HCT116 (cell line): ENCODE measurements at regions not wholly inside any gene's neighbourhood (a gene's known extent, or its start where the extent isn't known, plus 50 kb on each side); places are given as distances from the start of the nearest gene placed in this dataset.

Experiments used
- EZH2 ChIP-seq: fragments of 200-600 bp; sonication (generic); IDR thresholded peaks from 2 replicates; pipeline ENCODE4 v1.6.1; 2017; ENCODE audit warnings: antibody characterized with exemption, mixed run types
- FOSL1 ChIP-seq: IDR thresholded peaks from 2 replicates; pipeline ENCODE4 v1.6.1; 2012; ENCODE audit warnings: low read depth
- SIN3A ChIP-seq: IDR thresholded peaks from 2 replicates; pipeline ENCODE4 v1.6.1; 2012; ENCODE audit warnings: low read depth
- TF ChIP-seq, protein P1 (sequence below): IDR thresholded peaks from 2 replicates; pipeline ENCODE4 v1.6.1; 2012
- TF ChIP-seq, protein P2 (sequence below), 3 experiments: fragments of 200-600 bp in 1 of 3; sonication (generic) in 1 of 3; IDR thresholded peaks in 2 of 3; conservative IDR thresholded peaks in 1 of 3; 2 replicates each; pipeline ENCODE4 v1.5.1; 2012 to 2017; ENCODE audit warnings: low read depth in 2 of 3, low read length in 2 of 3, antibody characterized with exemption in 1 of 3, borderline replicate concordance in 1 of 3, control low read depth in 1 of 3, mild to moderate bottlenecking in 1 of 3, mixed read lengths in 1 of 3, mixed run types in 1 of 3, moderate library complexity in 1 of 3; ENCODE audit not compliant: insufficient read depth in 1 of 3

DNA sequence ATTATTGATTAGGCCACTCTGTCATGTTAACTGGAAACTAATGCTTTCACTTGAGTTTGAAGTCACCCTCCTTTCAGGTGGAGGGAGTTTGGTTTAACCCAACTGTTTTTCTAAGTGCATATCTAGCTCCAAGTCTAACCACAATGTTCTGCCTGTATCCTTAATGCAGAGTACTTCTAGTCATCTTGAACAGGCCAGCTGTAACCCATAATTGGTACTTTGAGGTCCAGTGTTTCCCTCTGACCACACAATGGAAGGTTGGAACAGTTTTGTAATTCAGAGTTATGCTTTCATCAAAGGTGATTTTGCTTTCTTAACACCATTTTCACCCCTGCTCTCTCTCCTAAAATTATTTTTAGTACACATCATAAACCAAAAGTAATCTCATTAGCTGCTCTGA lies 237.2 kb upstream of the DCN start:
- TF ChIP-seq, protein P1, sequence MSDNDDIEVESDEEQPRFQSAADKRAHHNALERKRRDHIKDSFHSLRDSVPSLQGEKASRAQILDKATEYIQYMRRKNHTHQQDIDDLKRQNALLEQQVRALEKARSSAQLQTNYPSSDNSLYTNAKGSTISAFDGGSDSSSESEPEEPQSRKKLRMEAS, result no peak
- TF ChIP-seq FOSL1 (no peak), EZH2 (no peak), SIN3A (no peak)
- TF ChIP-seq, protein P2, sequence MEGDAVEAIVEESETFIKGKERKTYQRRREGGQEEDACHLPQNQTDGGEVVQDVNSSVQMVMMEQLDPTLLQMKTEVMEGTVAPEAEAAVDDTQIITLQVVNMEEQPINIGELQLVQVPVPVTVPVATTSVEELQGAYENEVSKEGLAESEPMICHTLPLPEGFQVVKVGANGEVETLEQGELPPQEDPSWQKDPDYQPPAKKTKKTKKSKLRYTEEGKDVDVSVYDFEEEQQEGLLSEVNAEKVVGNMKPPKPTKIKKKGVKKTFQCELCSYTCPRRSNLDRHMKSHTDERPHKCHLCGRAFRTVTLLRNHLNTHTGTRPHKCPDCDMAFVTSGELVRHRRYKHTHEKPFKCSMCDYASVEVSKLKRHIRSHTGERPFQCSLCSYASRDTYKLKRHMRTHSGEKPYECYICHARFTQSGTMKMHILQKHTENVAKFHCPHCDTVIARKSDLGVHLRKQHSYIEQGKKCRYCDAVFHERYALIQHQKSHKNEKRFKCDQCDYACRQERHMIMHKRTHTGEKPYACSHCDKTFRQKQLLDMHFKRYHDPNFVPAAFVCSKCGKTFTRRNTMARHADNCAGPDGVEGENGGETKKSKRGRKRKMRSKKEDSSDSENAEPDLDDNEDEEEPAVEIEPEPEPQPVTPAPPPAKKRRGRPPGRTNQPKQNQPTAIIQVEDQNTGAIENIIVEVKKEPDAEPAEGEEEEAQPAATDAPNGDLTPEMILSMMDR (IDR thresholded peaks at IDR 0.05 in 2 of 3, conservative IDR thresholded peaks at IDR 0.05 in 1 of 3; ENCODE audit: borderline replicate concordance in 1 of 3, insufficient read depth in 1 of 3, low read depth in 2 of 3, low read length in 2 of 3), result no peak
